ENCODE measurements at regions not wholly inside any gene's neighbourhood (a gene's known extent, or its start where the extent isn't known, plus 50 kb on each side); places are given as distances from the start of the nearest gene placed in this dataset.

DNA sequence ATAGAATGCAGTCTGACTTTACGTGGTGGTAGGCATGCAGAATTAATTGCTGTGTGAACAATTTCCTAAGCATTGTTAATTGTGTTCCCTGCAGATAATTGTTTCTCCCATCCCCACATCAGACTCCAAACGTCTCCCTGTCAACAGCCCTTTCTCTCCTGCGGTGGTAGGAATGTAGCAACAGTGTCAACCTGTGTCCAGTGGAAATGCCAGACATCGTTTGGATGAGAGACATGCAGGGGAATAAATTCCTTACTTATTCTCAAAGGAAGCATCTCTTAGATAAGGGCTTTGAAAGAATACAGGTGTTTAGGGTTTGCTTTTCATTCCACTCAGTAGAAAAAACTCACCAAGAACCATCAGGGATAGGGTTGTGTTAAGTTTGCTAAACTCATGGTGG is 245.3 kb upstream of the WWC1 start:
- no peak for FAIRE-seq
- no peaks in the 10 kb centered on the region for H3K9me3 ChIP-seq (ENCODE audit: low read length)
- CTCF ChIA-PET (ENCODE audit: low intra/inter-chr PET ratio, low total read pairs): interaction anchor here (1.9 kb wide), 1 partner anchor 323 kb away, joined by 20 read pairs; no protein-coding TSS in a partner anchor
- no peak overlapping the region for H3K4me2 ChIP-seq (ENCODE audit: low read depth, low read length)
- POLR2A ChIA-PET: no interaction called here
- H4K20me1 ChIP-seq (ENCODE audit: insufficient read depth, low read length): no peaks in the 10 kb centered on the region
- in situ Hi-C loops (cut with HindIII; ENCODE audit: extremely low pct_ligation_motif_present, low pct_unique_long_range_greater_than_20kb): no loop called here
- H3K9ac ChIP-seq (ENCODE audit: insufficient read depth, low read depth, low read length): no peak overlapping the region
- no peak overlapping the region for H3K27ac ChIP-seq (ENCODE audit: extremely low read length, insufficient read depth, low read length)
- TF ChIP-seq EEA1 (CRISPR knock-in tag; IDR thresholded peaks at IDR 0.05; ENCODE audit: borderline replicate concordance) (no peak), MAFF (IDR thresholded peaks at IDR 0.05; ENCODE audit: low read depth, low read length) (no peak), NCOA1 (CRISPR knock-in tag; IDR thresholded peaks at IDR 0.05) (no peak), ZNF225 (CRISPR knock-in tag; IDR thresholded peaks at IDR 0.05) (no peak), ZNF496 (CRISPR knock-in tag; IDR thresholded peaks at IDR 0.05; ENCODE audit: insufficient replicate concordance) (no peak), ELF4 (CRISPR knock-in tag; IDR thresholded peaks at IDR 0.05; ENCODE audit: borderline replicate concordance) (no peak), RFX1 (IDR thresholded peaks at IDR 0.05) (no peak), PHF8 (CRISPR knock-in tag; IDR thresholded peaks at IDR 0.05) (no peak)
- TF ChIP-seq, protein P1, sequence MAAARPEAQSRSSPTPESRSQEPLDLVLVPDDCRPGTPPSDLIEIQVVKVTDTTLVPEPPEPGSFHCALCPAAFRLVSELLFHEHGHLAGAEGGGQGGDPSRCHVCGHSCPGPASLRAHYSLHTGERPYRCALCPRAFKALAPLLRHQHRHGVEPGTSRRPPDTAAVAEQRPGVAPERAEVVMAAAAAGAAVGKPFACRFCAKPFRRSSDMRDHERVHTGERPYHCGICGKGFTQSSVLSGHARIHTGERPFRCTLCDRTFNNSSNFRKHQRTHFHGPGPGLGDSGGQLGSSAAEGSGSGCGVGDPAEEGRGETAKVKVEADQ (CRISPR knock-in tag; IDR thresholded peaks at IDR 0.05; ENCODE audit: borderline replicate concordance): no peak
- TF ChIP-seq, protein P2, sequence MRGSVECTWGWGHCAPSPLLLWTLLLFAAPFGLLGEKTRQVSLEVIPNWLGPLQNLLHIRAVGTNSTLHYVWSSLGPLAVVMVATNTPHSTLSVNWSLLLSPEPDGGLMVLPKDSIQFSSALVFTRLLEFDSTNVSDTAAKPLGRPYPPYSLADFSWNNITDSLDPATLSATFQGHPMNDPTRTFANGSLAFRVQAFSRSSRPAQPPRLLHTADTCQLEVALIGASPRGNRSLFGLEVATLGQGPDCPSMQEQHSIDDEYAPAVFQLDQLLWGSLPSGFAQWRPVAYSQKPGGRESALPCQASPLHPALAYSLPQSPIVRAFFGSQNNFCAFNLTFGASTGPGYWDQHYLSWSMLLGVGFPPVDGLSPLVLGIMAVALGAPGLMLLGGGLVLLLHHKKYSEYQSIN (CRISPR knock-in tag; IDR thresholded peaks at IDR 0.05; ENCODE audit: borderline replicate concordance): no peak
- TF ChIP-seq, protein P3, sequence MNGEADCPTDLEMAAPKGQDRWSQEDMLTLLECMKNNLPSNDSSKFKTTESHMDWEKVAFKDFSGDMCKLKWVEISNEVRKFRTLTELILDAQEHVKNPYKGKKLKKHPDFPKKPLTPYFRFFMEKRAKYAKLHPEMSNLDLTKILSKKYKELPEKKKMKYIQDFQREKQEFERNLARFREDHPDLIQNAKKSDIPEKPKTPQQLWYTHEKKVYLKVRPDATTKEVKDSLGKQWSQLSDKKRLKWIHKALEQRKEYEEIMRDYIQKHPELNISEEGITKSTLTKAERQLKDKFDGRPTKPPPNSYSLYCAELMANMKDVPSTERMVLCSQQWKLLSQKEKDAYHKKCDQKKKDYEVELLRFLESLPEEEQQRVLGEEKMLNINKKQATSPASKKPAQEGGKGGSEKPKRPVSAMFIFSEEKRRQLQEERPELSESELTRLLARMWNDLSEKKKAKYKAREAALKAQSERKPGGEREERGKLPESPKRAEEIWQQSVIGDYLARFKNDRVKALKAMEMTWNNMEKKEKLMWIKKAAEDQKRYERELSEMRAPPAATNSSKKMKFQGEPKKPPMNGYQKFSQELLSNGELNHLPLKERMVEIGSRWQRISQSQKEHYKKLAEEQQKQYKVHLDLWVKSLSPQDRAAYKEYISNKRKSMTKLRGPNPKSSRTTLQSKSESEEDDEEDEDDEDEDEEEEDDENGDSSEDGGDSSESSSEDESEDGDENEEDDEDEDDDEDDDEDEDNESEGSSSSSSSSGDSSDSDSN (CRISPR knock-in tag; IDR thresholded peaks at IDR 0.05): no peak
- TF ChIP-seq, protein P4, sequence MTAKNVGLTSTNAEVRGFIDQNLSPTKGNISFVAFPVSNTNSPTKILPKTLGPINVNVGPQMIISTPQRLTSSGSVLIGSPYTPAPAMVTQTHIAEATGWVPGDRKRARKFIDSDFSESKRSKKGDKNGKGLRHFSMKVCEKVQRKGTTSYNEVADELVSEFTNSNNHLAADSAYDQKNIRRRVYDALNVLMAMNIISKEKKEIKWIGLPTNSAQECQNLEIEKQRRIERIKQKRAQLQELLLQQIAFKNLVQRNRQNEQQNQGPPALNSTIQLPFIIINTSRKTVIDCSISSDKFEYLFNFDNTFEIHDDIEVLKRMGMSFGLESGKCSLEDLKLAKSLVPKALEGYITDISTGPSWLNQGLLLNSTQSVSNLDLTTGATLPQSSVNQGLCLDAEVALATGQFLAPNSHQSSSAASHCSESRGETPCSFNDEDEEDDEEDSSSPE (CRISPR knock-in tag; IDR thresholded peaks at IDR 0.05): no peak
- no peak overlapping the region for H3K4me3 ChIP-seq (replicated peaks in 1 of 3; ENCODE audit: insufficient read depth in 1 of 3, low read depth in 2 of 3, low read length in 3 of 3)
- no TSS peak for BruUV-seq (replicated peaks)
- DNase-seq (ENCODE audit: low spot score): no peak
- peaks cover 0 to 6% of the 10 kb centered on the region in 2 experiments; a peak in 1 of 5 replicates for H3K27me3 ChIP-seq (ENCODE audit: control insufficient read depth in 1 of 2, insufficient read depth in 2 of 2, low read length in 2 of 2)
- H3K36me3 ChIP-seq (replicated peaks in 1 of 2; ENCODE audit: control insufficient read depth in 1 of 2, insufficient read depth in 2 of 2, low read length in 2 of 2): no peaks in the 10 kb centered on the region
- no peaks in the 10 kb centered on the region for H3K4me1 ChIP-seq (ENCODE audit: insufficient read depth, low read length)
- intact Hi-C loops (cut with micrococcal nuclease; ENCODE audit: unreplicated experiment): no loop called here
- 4% methylated on average over 4 of the region's 4 CpGs for WGBS (ENCODE audit: low lambda C conversion rate)
- no peak overlapping the region for H2AFZ ChIP-seq (ENCODE audit: low read length)
- no peaks in the 10 kb centered on the region for H3K79me2 ChIP-seq (ENCODE audit: insufficient read depth, low read length)
- no peak for ATAC-seq
